GM19351 (cell line): ENCODE measurements at regions not wholly inside any gene's neighbourhood (a gene's known extent, or its start where the extent isn't known, plus 50 kb on each side); places are given as distances from the start of the nearest gene placed in this dataset.

Source experiments
- ATAC-seq: cut with Tn5 transposase; IDR thresholded peaks from one replicate; pipeline ENCODE4 v1.9.1; 2021; ENCODE audit warnings: mild to moderate bottlenecking, moderate library complexity; ENCODE audit not compliant: unreplicated experiment

GRCh38 chr9:27864644-27865438, 291.6 kb upstream of the C9orf72 start:
- no peak for ATAC-seq

- ATAC-seq, result no peak
These were observed 293.5 kb upstream of the C9orf72 start for GRCh38 chr9:27866741-27867140.

- no peak for ATAC-seq
These were observed 297.1 kb upstream of the C9orf72 start for GRCh38 chr9:27870404-27870803.

GRCh38 chr9:27880156-27880555, 306.9 kb upstream of the C9orf72 start:
- no peak for ATAC-seq

GRCh38 chr9:27880635-27881034, 307.4 kb upstream of the C9orf72 start:
- ATAC-seq, result no peak

- peak; percentile 100 for ATAC-seq
These were observed 315.5 kb upstream of the C9orf72 start for GRCh38 chr9:27888661-27889295.

GRCh38 chr9:27924502-27924901, 351.2 kb upstream of the C9orf72 start:
- ATAC-seq, result no peak

GRCh38 chr9:27925815-27926214, 352.5 kb upstream of the C9orf72 start:
- ATAC-seq, result no peak

GRCh38 chr9:27929841-27930240, 356.6 kb upstream of the C9orf72 start:
- no peak for ATAC-seq

GRCh38 chr9:27933210-27934025, 360.1 kb upstream of the C9orf72 start:
- ATAC-seq, result no peak

- ATAC-seq, result no peak
These were observed 361.2 kb upstream of the C9orf72 start for GRCh38 chr9:27934471-27934870.

GRCh38 chr9:27939186-27939585, 365.9 kb upstream of the C9orf72 start:
- ATAC-seq, result no peak

- ATAC-seq, result no peak
These were observed 367.3 kb upstream of the C9orf72 start for GRCh38 chr9:27940535-27940934.

- no peak for ATAC-seq
These were observed 370.2 kb upstream of the C9orf72 start for GRCh38 chr9:27943501-27943900.

GRCh38 chr9:27945386-27945785, 372.1 kb upstream of the C9orf72 start:
- ATAC-seq, result no peak

- ATAC-seq, result no peak
These were observed 377.1 kb upstream of the C9orf72 start for GRCh38 chr9:27950382-27950781.

GRCh38 chr9:27954858-27955257, 381.6 kb upstream of the C9orf72 start:
- ATAC-seq, result no peak

GRCh38 chr9:27963836-27964235, 390.6 kb upstream of the C9orf72 start:
- ATAC-seq, result no peak

GRCh38 chr9:27967210-27967609, 393.9 kb upstream of the C9orf72 start:
- ATAC-seq, result no peak

- ATAC-seq, result no peak
These were observed 404.6 kb upstream of the C9orf72 start for GRCh38 chr9:27977931-27978330.

GRCh38 chr9:27985714-27986113, 412.4 kb upstream of the C9orf72 start:
- no peak for ATAC-seq

- ATAC-seq, result peak; percentile 95
These were observed 417.2 kb upstream of the C9orf72 start for GRCh38 chr9:27990524-27990923.
